HG03196 (cell line): ENCODE measurements at regions not wholly inside any gene's neighbourhood (a gene's known extent, or its start where the extent isn't known, plus 50 kb on each side); places are given as distances from the start of the nearest gene placed in this dataset.
A peak's percentile ranks its signal among the peaks of the same experiment; 100 is the strongest.

Source experiments
- ATAC-seq: cut with Tn5 transposase; IDR thresholded peaks from one replicate; pipeline ENCODE4 v1.9.1; 2021; ENCODE audit not compliant: unreplicated experiment

- ATAC-seq = no peak
These were observed 195.5 kb downstream of the SIM1 start for GRCh38 chr6:100269189-100269588.

GRCh38 chr6:100268326-100268725, 196.4 kb downstream of the SIM1 start:
- ATAC-seq = no peak

GRCh38 chr6:100267721-100268123, 197.0 kb downstream of the SIM1 start:
- ATAC-seq = no peak

- no peak for ATAC-seq
These were observed 198.0 kb downstream of the SIM1 start for GRCh38 chr6:100266494-100267401.

- ATAC-seq = no peak
These were observed 202.6 kb downstream of the SIM1 start for GRCh38 chr6:100262086-100262485.

- no peak for ATAC-seq
These were observed 203.2 kb downstream of the SIM1 start for GRCh38 chr6:100261486-100261885.

GRCh38 chr6:100260584-100260983, 204.1 kb downstream of the SIM1 start:
- ATAC-seq = no peak

GRCh38 chr6:100259865-100260264, 204.9 kb downstream of the SIM1 start:
- no peak for ATAC-seq

- ATAC-seq = no peak
These were observed 206.0 kb downstream of the SIM1 start for GRCh38 chr6:100258752-100259151.

- ATAC-seq = peak; percentile 90
These were observed 206.8 kb downstream of the SIM1 start for GRCh38 chr6:100257793-100258395.

- ATAC-seq = no peak
These were observed 209.0 kb downstream of the SIM1 start for GRCh38 chr6:100255701-100256100.

- ATAC-seq = no peak
These were observed 217.6 kb downstream of the SIM1 start for GRCh38 chr6:100247123-100247522.

- ATAC-seq = no peak
These were observed 218.5 kb downstream of the SIM1 start for GRCh38 chr6:100246206-100246605.

- no peak for ATAC-seq
These were observed 223.9 kb downstream of the SIM1 start for GRCh38 chr6:100240798-100241197.

- no peak for ATAC-seq
These were observed 226.9 kb downstream of the SIM1 start for GRCh38 chr6:100237821-100238220.

GRCh38 chr6:100236389-100236788, 228.3 kb downstream of the SIM1 start:
- ATAC-seq = no peak

GRCh38 chr6:100235631-100236030, 229.1 kb downstream of the SIM1 start:
- no peak for ATAC-seq

- no peak for ATAC-seq
These were observed 230.1 kb downstream of the SIM1 start for GRCh38 chr6:100234625-100235024.

- ATAC-seq = no peak
These were observed 231.7 kb downstream of the SIM1 start for GRCh38 chr6:100232781-100233573.

GRCh38 chr6:100230953-100231316, 233.8 kb downstream of the SIM1 start:
- no peak for ATAC-seq

- ATAC-seq = no peak
These were observed 234.4 kb downstream of the SIM1 start for GRCh38 chr6:100230115-100230952.
